Spinal cord (tissue), 9 donors: ENCODE measurements at regions not wholly inside any gene's neighbourhood (a gene's known extent, or its start where the extent isn't known, plus 50 kb on each side); places are given as distances from the start of the nearest gene placed in this dataset.

Source experiments
- DNase-seq, 6 donors: peaks; one replicate each; pipeline versions ENCODE4 v3.0.0 to v3.0.0-alpha.2; 2013 to 2015; ENCODE audit warnings: low spot score in 6 of 6, low read depth in 4 of 6
- H3K27ac ChIP-seq: one replicate; pipeline ENCODE4 v1.5.1; 2013; ENCODE audit warnings: low read depth, low read length, control low read depth
- H3K27me3 ChIP-seq: one replicate; pipeline ENCODE4 v1.6.1; 2013; ENCODE audit warnings: low read length; ENCODE audit not compliant: control insufficient read depth, insufficient read depth
- H3K36me3 ChIP-seq: one replicate; pipeline ENCODE4 v1.6.1; 2013; ENCODE audit warnings: low read length; ENCODE audit not compliant: control insufficient read depth, insufficient read depth
- H3K4me1 ChIP-seq: one replicate; pipeline ENCODE4 v1.6.1; 2013; ENCODE audit warnings: low read length; ENCODE audit not compliant: control insufficient read depth, insufficient read depth
- H3K4me3 ChIP-seq: one replicate; pipeline ENCODE4 v1.5.1; 2013; ENCODE audit warnings: low read depth, low read length, control low read depth
- H3K9me3 ChIP-seq: one replicate; pipeline ENCODE4 v1.6.1; 2013; ENCODE audit warnings: low read length; ENCODE audit not compliant: control insufficient read depth, insufficient read depth
- WGBS: methylation state at CpG from one replicate; pipeline ENCODE4 v1.1.5; 2013; ENCODE audit warnings: missing lambda C conversion rate; ENCODE audit not compliant: insufficient coverage; 5-methylcytosine and 5-hydroxymethylcytosine counted together
- donor health status: healthy.

DNA sequence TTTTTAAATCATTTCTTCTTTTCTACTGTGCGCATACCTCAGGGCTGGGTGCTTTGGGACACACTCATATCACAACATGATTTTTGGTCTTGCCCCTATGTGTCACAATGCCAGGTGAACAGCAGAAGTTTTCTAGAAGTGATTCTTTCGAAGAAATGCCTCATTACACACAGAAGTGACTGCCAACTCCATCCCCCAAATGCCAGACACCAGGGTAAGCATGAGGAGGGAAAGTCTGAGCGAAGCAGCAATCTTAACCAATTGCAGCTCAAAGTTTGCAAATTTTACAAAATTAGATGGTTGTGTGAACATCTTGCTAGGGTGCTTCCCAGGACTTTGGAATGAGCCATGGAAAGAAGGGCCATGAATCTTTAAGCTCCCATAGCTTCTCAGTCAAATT, 87.3 kb upstream of the PLEKHA5 start:
- no peaks in the 10 kb centered on the region for H3K27me3 ChIP-seq
- 86% methylated on average over 1 of the region's 3 CpGs for WGBS
- peak in 1 of 6 donors; percentile 31 for DNase-seq
- no peaks in the 10 kb centered on the region for H3K4me1 ChIP-seq
- no peaks in the 10 kb centered on the region for H3K36me3 ChIP-seq
- H3K9me3 ChIP-seq: no peaks in the 10 kb centered on the region
- H3K4me3 ChIP-seq: no peak overlapping the region
- H3K27ac ChIP-seq: no peak overlapping the region

DNA sequence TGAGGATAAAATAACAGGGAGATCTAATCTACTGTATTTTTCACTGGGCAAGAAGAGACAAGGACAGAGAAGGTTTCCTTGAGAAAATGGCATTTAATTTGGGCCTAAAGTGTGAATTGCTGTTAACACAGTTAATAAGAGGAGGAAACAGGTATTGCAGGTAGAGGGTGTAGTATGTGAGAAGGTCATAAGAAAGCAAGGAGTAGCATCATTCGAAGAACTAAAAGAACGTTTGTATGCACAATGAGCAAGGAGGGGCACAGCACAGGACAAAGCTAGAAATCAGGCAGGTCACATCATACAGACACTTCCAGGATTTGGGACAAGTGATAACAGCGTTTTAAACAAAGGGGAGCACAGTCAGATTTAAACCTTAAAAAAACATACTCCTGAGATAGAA, 85.1 kb upstream of the PLEKHA5 start:
- no peaks in the 10 kb centered on the region for H3K27me3 ChIP-seq
- H3K36me3 ChIP-seq: no peaks in the 10 kb centered on the region
- WGBS: 20% methylated on average over 2 of the region's 3 CpGs
- no peaks in the 10 kb centered on the region for H3K9me3 ChIP-seq
- no peak overlapping the region for H3K27ac ChIP-seq
- no peak overlapping the region for H3K4me3 ChIP-seq
- H3K4me1 ChIP-seq: no peaks in the 10 kb centered on the region
- DNase-seq: no peak

DNA sequence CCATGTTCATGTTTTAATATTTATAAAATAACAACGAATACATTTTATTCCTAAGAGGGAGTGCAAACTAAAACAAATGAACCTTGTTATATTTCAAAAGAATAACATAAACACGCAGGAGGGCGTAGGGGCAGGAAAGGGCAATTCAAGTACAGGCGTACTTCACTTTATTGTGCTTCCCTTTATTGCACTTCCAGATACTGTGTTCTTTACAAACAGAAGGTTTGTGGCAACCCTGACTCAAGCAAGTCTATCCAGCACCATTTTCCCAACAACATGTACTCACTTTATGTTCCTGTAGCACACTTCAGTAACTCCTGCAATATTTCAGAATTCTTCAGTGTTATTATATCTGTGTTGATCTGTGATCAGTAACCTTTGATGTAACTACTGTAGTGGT, 84.6 kb upstream of the PLEKHA5 start:
- Histone ChIP-seq H3K4me1 (no peaks in the 10 kb centered on the region), H3K9me3 (no peaks in the 10 kb centered on the region), H3K27me3 (no peaks in the 10 kb centered on the region), H3K4me3 (no peak overlapping the region), H3K27ac (no peak overlapping the region), H3K36me3 (no peaks in the 10 kb centered on the region)
- WGBS: 80% methylated on average over 3 of the region's 4 CpGs
- no peak for DNase-seq

DNA sequence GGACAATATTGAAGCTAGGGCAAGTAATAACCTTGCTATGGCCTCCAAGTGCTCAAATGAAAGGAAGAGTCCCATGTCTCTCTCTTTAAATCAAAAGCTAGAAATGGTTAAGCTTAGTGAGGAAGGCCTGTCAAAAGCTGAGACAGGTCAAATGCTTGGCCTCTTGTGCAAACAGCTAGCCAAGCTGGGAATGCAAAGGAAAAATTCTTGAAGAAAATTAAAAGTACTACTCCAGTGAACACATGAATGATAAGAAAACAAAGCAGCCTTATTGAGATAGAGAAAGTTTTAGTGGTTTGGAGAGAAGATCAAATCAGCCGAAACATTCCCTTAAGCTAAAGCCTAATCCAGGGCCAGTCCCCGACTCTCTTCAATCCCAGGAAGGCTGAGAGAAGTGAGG, 84.1 kb upstream of the PLEKHA5 start:
- no CpG with 5 or more reads among the region's 2 CpGs for WGBS
- H3K36me3 ChIP-seq: no peaks in the 10 kb centered on the region
- DNase-seq: no peak

DNA sequence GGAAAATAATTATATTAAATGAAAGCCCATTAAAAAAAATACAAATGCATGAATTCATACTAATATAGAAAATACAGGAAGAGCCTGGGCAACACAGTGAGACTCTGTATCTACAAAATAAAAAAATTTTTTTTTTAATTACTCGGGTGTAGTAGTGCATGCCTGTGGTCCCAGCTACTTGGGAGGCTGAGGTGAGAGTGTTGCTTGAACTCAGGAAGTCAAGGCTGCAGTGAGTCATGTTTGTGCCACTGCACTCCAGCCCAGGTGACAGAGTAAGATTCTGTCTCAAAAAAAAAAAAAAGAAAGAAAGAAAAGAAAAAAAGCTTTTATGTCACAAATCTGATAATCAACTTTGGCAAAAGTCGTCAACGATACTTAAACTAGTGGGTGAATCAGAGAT, 80.6 kb upstream of the PLEKHA5 start:
- Histone ChIP-seq H3K4me1 (no peaks in the 10 kb centered on the region), H3K27ac (no peak overlapping the region), H3K9me3 (no peaks in the 10 kb centered on the region), H3K4me3 (no peak overlapping the region), H3K36me3 (no peaks in the 10 kb centered on the region), H3K27me3 (no peaks in the 10 kb centered on the region)
- DNase-seq: no peak
- WGBS: no CpG with 5 or more reads among the region's 3 CpGs

More for the DNA sequence above, 84.1 kb upstream of the PLEKHA5 start:
- H3K27me3 ChIP-seq: no peaks in the 10 kb centered on the region
- no peaks in the 10 kb centered on the region for H3K9me3 ChIP-seq
- H3K4me1 ChIP-seq: no peaks in the 10 kb centered on the region
- no peak overlapping the region for H3K27ac ChIP-seq
- H3K4me3 ChIP-seq: no peak overlapping the region

DNA sequence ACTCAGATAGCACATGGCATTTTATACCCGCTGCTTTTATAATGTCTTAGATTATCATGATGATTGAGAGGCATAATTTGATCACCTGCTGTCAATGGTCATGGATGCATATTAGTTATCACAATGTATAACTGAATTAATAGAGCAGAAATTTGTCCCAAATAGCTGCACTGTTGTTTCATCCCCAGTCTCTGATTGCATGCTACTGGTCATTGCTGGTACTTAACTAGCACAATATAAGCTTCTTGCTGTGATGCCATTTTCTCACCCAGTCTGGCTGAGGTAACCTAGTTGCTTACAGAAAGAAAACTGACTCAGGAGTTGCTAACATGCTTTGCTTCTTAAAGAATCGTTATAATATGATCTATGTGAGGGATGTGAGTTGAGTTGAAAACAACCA, 76.8 kb upstream of the PLEKHA5 start:
- Histone ChIP-seq H3K4me3 (no peak overlapping the region), H3K36me3 (no peaks in the 10 kb centered on the region), H3K27me3 (no peaks in the 10 kb centered on the region), H3K4me1 (no peaks in the 10 kb centered on the region), H3K27ac (no peak overlapping the region), H3K9me3 (no peaks in the 10 kb centered on the region)
- peak in 1 of 6 donors; percentile 56 for DNase-seq
- WGBS: 100% methylated on average over 1 of the region's 2 CpGs

DNA sequence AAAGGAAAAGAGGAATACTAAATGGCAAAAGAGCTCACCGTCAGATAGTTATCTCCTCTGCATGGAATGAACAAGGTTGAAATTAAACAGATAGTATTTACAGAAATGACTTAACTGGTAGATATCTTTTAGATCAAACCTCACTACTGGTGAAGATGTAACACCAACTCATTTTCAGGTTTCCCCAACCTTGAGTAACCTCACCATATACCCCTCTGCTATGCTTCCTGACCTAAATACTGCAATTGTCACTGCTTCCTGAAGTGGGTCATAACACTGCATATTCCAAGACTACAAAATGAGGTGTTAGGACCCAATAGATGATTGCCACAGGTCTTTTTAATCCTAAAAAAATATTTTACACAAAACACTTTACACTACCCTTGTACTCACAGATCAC, 76.3 kb upstream of the PLEKHA5 start:
- Histone ChIP-seq H3K4me1 (no peaks in the 10 kb centered on the region), H3K27ac (no peak overlapping the region), H3K9me3 (no peaks in the 10 kb centered on the region), H3K4me3 (no peak overlapping the region), H3K36me3 (no peaks in the 10 kb centered on the region), H3K27me3 (no peaks in the 10 kb centered on the region)
- no peak for DNase-seq
- no CpG with 5 or more reads among the region's 1 CpG for WGBS

DNA sequence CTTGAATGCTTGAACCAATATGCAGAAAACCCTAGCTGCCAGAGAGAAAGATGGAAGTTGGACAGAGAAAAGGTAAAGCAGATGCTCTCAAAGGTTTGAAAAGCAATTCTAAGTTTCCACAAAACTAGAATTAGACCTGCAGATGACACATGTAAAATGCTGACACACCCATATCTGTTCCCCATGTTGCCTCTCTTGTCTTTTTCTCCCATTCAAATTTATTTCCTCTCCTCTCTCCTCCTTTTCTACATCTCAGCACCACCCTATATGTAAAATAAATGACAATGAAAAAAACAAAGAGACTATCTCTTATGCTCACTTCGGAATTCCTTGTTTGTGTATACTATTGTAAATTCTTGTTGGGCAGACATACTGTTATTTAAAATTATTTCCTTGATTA, 75.5 kb upstream of the PLEKHA5 start:
- DNase-seq: no peak
- Histone ChIP-seq H3K4me3 (no peak overlapping the region), H3K9me3 (no peaks in the 10 kb centered on the region), H3K27me3 (no peaks in the 10 kb centered on the region), H3K27ac (no peak overlapping the region), H3K4me1 (peaks cover 3% of the 10 kb centered on the region), H3K36me3 (no peaks in the 10 kb centered on the region)
- WGBS: no CpG with 5 or more reads among the region's 1 CpG

DNA sequence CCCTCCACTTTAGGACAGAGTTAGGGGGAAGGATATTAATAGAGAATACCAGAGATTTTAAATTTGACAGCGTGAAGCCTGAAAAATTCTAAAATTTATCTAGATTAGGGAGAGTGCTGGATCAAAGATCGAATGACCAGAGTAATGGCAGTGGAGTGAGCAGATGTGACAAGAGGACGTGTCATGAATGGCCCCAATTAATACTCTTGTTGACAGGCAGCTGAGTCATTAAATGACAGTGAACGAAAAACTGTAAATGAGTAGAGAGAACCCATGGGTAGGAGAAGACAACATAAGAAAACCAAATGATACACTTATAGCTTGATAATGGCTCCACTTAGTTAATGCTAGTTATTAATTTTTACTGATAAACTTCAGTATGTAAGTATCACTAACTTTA, 73.9 kb upstream of the PLEKHA5 start:
- Histone ChIP-seq H3K9me3 (no peaks in the 10 kb centered on the region), H3K4me3 (no peak overlapping the region), H3K27me3 (no peaks in the 10 kb centered on the region), H3K4me1 (peaks cover 3% of the 10 kb centered on the region), H3K27ac (no peak overlapping the region), H3K36me3 (no peaks in the 10 kb centered on the region)
- whole genome bisulfite sequencing: 79% methylated on average over 3 of the region's 4 CpGs
- no peak for DNase-seq

DNA sequence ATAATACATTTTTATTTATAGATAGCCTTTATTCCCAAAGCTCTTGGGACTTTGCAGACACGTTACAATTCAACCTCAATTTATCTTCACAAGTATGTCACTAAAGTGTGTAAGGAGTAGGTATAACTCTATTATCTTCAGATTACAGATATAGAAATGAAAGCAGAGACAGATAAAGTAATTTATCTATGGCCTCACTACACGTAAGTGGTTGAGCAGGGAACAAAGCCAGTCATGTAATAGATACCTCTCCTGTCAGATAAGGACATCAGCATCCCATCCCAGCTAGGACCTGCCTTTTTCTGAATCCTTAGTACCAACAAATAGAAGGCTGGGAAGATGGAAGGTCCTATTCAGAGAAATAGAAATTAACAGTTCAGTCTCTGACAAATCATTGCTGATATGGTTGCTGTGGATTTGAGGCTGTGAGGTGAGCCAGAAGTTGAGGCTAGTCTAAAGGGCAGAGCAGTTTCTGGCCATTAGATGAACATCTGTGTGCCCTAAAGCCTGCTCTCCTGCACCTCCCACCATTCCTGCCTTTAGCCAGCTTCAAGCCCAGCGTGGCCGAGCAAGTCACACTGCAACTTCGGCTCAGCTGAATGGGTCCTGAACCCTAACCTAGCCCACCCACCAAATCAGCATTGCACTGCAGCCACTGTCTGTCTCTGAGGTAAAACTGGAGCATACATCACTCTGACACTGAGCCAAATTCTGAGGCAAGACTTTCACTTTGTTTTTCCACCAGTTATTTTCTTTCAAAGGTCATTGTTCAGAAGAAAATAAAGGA, 71.1 kb upstream of the PLEKHA5 start:
- Histone ChIP-seq H3K27me3 (no peaks in the 10 kb centered on the region), H3K9me3 (no peaks in the 10 kb centered on the region), H3K27ac (no peak overlapping the region), H3K36me3 (no peaks in the 10 kb centered on the region), H3K4me3 (no peak overlapping the region), H3K4me1 (peaks cover 3% of the 10 kb centered on the region)
- WGBS: 16% methylated on average over 3 of the region's 5 CpGs
- no peak for DNase-seq
